ENCODE measurements at regions not wholly inside any gene's neighbourhood (a gene's known extent, or its start where the extent isn't known, plus 50 kb on each side); places are given as distances from the start of the nearest gene placed in this dataset.

GRCh38 chr3:26964313-26964712 lies 341.7 kb downstream of the LRRC3B start:
- no peak for TF ChIP-seq CTCF (IDR thresholded peaks at IDR 0.05; ENCODE audit: insufficient read depth, low read depth, low read length, missing control alignments)
- DNase-seq (ENCODE audit: low read depth): no peak
- H3K4me3 ChIP-seq (ENCODE audit: low read length): no peak overlapping the region

DNA sequence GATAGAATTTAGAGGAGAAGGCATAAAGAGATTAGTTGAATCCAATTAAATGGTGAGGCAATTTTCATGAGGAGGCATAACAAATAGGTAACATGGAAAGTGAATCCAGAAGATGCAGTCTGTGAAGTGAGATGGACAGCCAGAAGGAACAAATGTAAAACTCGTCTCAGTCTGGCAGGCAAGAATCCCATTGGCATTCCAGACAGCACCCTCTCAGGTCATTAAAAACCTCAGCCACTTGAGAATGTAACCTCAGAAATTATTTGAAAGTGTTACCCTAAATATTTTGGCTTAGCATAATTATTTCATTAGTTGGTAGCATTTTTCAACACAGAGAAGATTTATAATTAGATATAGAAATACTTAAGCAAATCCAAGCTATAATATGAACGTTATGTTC lies 342.3 kb downstream of the LRRC3B start:
- no peak for TF ChIP-seq CTCF (IDR thresholded peaks at IDR 0.05; ENCODE audit: insufficient read depth, low read depth, low read length, missing control alignments)
- DNase-seq (ENCODE audit: low read depth): no peak
- no peak overlapping the region for H3K4me3 ChIP-seq (ENCODE audit: low read length)

DNA sequence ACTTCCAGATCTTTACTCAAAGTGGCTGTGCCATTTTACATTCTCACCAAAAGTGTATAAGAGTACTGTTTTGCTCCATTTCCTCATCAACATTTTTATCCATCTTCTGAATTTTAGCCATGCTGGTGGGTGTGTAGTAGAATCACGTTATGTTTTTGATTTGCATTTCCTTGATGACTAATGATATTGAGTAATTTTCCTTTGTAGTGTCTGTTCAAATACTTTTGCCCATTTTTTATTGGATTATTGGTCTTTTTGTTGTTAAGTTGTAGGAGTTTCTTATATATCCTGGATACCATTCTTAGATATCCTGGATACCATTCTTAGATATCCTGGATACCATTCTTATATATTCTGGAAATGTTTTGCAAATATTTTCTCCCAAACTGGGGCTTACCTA lies 344.9 kb downstream of the LRRC3B start:
- DNase-seq (ENCODE audit: low read depth): peak; percentile 4

DNA sequence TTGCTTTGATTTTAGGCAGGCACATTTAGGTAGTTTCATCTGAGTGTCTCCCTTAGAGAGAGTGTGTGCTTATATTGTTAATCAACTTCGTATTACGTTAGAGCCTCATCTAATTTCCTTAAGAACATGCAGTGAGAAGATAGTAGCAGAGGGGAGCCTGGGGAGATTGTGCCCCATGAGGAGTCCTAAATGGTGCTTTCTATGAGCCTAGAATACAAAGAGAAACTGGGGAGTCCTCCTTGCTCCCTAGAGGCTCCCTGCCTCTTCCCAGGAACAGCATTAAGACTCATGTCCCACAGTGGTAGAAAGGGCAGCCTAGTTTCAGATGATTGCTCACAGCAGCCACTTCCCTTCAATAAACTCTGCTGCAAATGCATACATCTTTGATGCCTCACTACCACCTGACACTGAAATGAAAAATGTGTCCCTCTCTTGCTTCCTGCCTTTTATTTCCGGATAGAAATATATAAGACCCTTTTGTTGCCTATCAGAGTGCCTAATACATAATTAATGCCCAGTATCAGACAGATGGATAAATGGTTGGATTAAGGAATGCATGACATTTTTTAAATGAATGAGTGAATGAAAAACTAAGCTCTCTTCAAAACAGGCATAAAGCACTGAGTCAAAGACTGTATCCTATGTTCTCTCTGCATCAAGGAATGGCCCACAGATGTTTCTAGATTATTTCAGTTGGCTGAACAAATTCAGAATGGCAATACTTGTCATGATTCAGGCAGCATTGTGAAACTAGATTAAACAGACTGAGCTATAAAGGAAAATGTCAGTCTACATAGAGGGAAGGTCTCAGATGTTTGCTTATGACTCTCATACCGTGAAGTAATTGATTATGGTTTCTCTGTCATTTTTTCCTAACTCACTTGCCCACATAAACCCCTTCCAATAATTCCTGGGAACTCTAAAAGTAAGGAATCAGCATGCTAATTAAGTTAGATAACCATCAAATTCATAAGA lies 362.1 kb downstream of the LRRC3B start:
- no peak overlapping the region for H3K4me3 ChIP-seq (ENCODE audit: low read length)
- no peak for DNase-seq (ENCODE audit: low read depth)
- no peak for TF ChIP-seq CTCF (IDR thresholded peaks at IDR 0.05; ENCODE audit: insufficient read depth, low read depth, low read length, missing control alignments)

More for the DNA sequence above, 344.9 kb downstream of the LRRC3B start:
- no peak overlapping the region for H3K4me3 ChIP-seq (ENCODE audit: low read length)
- TF ChIP-seq CTCF (IDR thresholded peaks at IDR 0.05; ENCODE audit: insufficient read depth, low read depth, low read length, missing control alignments): no peak

- no peak overlapping the region for H3K4me3 ChIP-seq (ENCODE audit: low read length)
- no peak for TF ChIP-seq CTCF (IDR thresholded peaks at IDR 0.05; ENCODE audit: insufficient read depth, low read depth, low read length, missing control alignments)
- no peak for DNase-seq (ENCODE audit: low read depth)
These were observed 366.5 kb downstream of the LRRC3B start for GRCh38 chr3:26989037-26989436.

DNA sequence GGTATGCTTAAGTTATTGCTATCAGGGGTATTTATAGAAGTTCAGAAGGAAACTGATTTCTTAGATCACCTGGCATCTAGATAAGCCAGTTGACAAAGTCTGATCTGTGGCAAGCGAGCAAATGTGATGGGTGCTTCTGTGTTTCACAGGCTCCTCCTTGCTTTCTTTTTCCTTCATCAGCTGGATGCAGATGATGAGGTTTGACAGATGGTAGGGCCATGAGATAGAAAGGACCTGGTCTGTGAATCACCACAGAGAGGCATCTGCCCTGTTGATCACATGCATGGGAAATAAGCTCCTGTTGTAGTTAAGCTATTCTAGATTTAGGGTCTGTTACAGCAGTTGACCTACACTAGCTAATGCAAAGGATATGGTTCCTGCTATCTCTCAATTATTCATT lies 372.0 kb downstream of the NEK10 start:
- DNase-seq (ENCODE audit: low read depth): no peak
- H3K4me3 ChIP-seq (ENCODE audit: low read length): no peak overlapping the region
- TF ChIP-seq CTCF (IDR thresholded peaks at IDR 0.05; ENCODE audit: insufficient read depth, low read depth, low read length, missing control alignments): no peak

- no peak overlapping the region for H3K4me3 ChIP-seq (ENCODE audit: low read length)
- no peak for TF ChIP-seq CTCF (IDR thresholded peaks at IDR 0.05; ENCODE audit: insufficient read depth, low read depth, low read length, missing control alignments)
- no peak for DNase-seq (ENCODE audit: low read depth)
These were observed 358.3 kb downstream of the NEK10 start for GRCh38 chr3:27010834-27011233.
